ENCODE measurements at regions not wholly inside any gene's neighbourhood (a gene's known extent, or its start where the extent isn't known, plus 50 kb on each side); places are given as distances from the start of the nearest gene placed in this dataset.

DNA sequence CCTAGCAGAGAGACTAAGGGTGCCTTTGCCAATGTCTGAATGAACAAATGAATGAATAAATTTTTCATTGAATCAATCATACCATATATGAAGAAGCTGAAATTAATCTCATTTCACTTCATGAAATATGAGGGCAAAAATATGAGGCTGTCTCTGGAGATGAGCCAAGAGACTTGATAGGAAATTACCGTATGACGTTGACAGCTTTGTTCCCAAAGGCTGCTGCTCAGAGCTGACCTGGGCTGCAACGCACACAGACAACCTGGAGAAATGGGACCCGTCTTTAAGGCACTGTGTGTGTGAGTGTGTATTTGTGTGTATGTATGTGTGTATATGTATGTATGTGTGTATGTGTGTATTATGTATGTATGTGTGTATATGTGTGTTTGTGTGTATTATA lies 226.1 kb downstream of the IRX2 start:
- TF ChIP-seq, protein P1, sequence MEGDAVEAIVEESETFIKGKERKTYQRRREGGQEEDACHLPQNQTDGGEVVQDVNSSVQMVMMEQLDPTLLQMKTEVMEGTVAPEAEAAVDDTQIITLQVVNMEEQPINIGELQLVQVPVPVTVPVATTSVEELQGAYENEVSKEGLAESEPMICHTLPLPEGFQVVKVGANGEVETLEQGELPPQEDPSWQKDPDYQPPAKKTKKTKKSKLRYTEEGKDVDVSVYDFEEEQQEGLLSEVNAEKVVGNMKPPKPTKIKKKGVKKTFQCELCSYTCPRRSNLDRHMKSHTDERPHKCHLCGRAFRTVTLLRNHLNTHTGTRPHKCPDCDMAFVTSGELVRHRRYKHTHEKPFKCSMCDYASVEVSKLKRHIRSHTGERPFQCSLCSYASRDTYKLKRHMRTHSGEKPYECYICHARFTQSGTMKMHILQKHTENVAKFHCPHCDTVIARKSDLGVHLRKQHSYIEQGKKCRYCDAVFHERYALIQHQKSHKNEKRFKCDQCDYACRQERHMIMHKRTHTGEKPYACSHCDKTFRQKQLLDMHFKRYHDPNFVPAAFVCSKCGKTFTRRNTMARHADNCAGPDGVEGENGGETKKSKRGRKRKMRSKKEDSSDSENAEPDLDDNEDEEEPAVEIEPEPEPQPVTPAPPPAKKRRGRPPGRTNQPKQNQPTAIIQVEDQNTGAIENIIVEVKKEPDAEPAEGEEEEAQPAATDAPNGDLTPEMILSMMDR (IDR thresholded peaks at IDR 0.05; ENCODE audit: low read depth, low read length, poor library complexity, severe bottlenecking), result no peak
- TF ChIP-seq EZH2phosphoT487 (IDR thresholded peaks at IDR 0.05; ENCODE audit: borderline replicate concordance, low read length), result no peak

All from DOHH2 (cell line).